GM19328 (cell line): ENCODE measurements at regions not wholly inside any gene's neighbourhood (a gene's known extent, or its start where the extent isn't known, plus 50 kb on each side); places are given as distances from the start of the nearest gene placed in this dataset.

Experiments
- ATAC-seq: cut with Tn5 transposase; IDR thresholded peaks from one replicate; pipeline ENCODE4 v1.9.1; 2021; ENCODE audit warnings: mild to moderate bottlenecking, moderate library complexity; ENCODE audit not compliant: unreplicated experiment

DNA sequence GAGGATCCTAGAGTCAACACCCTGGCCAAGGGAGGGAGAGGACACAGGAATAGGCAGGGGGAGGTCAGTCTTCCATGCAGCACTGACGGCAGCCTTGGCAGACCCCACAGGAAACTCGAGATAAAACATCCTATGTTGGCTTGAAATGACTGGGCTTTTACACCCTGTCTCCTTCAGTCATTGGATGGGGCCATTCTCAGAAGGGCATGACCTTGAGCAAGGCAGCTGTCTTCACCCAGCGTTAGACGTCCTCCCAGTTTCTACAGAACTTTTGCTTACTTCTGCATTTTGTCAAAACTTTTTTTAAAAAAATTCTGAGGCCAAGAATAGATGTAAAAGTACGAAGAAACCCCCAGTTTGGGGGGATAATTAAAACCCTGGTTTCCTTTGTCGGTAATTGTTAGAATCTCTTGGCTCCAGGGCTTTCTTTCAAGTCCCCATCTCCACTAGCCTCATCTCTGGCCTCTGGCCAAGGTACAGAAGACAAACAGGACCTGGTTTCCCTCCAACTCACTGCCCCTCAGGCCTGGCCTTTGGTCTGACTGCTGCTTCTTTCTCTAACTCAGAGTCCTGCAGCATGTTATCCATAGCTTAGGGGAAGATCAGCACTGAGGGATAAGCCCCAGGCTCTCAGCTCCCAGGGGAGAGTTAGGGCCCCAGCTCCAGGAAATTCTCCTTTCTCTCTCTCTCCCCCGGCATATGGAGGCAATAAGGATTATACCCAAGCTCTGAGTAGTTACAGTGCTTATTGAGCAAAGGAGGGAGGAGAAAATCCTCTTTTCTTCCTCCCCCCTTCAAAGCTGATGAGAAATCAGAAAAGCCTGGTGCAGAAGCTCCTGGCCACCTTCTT lies 51.6 kb upstream of the KCND3 start:
- peak; percentile 64 for ATAC-seq

DNA sequence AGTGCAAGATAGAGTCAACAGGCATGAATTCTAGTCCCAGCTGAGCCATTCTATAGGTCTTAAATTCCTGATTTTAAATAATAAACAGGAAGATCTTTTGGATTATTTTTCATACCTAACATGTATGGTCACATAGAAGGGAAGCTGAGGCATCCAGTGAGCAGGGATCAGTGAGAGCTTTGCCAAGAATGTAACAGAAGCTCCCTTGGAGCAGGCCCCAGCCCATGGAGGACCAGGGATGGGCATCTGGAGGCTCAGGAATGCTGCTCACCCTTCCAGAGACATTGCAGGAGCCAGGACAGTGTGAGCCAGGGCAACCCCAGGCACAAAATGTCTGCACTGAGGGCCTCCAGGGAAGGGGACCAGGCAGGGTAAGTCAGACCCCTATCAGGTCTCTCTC lies 54.4 kb upstream of the KCND3 start:
- ATAC-seq = no peak

DNA sequence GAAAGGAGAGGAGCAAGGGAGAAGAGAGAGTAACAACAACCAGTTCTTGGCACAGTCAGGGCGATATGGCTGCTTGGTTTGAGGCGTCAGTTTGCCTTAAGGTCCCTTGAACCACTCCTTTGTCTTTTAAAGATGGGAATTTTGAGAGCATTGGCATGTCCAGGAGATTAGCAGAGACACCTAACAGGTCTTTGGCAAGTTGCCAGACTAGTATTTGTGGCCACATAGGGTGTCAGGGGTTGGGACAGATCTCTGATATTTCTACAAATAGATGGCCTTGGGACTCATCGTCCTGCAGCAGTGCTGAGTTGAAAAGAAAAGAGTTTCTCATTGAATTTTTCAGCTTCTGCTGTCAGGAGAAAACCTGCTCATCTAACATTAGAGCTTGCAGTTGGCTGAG lies 55.3 kb upstream of the KCND3 start:
- ATAC-seq = no peak

DNA sequence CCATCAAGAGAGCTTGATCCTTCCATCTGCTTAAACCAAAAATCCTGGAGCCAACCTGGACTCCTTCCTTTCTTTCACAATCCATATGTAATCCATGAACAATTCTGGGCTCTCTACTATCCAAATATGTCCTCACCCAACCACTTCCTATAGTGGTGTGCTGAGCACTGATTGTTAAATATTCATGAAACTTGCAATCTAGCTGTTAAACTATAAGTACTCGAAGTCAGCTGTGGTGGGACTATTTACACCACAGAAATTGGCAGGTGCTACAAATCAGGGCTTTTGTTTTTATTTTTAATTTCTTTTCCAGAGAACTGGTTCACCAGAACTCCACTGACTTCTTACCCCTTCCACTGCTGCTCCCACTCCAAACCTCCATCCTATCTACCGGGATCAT lies 57.2 kb upstream of the KCND3 start:
- ATAC-seq = no peak

DNA sequence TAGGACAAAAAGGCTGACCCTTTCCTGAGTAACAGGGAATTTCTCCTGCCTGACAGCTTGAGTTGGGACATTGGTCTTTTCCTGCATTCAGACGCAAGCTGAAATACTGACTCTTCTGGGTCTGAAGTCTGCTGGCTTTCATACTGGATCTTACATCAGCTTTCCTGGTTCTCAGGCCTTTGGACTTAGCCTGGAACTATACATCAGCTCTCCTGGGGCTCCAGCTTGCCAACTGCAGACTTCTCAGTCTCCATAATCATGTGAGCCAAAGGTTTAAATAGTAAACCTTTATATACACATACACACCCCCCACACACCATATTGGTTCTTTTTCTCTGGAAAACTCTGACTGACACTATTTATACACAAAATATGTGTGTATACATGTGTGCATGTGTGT lies 59.0 kb upstream of the KCND3 start:
- ATAC-seq = no peak

DNA sequence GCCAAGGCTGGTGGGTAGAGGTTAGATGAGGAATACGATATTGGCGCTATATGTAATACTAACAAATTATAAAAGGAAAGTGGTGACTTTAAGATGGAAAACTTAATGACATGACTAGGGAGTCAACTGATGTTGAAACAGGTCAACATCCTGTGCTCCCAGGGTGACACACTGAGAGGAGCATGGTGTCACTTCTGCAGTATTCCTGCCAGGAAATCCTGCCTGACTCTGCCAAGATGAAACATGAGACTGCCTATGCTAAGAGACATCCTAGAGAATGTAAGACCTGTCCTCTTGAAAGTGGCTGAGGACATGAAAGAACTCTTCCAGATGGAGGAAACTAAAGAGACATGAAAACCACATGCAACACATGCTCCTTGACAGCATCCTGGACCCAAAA lies 65.0 kb upstream of the KCND3 start:
- no peak for ATAC-seq

DNA sequence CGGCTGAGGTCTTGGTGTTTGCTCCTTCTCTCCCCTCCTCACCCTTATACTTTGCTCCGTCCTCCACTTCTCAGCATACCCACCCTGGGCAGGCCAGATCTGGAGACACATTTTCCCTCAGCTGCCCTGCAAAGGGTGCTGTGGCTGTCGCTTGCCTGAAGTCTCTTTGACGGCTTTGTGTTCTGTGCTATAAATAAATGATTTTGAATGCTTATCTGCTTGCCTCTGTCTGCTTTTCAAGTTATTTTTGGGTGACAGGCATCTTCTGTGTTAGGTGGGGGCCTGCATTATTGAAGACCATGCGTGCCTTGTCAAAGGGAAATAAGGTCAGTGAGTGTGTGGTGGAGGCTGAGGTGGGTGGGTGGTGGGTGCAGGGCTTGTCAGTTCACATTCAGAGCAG lies 66.9 kb upstream of the KCND3 start:
- no peak for ATAC-seq

DNA sequence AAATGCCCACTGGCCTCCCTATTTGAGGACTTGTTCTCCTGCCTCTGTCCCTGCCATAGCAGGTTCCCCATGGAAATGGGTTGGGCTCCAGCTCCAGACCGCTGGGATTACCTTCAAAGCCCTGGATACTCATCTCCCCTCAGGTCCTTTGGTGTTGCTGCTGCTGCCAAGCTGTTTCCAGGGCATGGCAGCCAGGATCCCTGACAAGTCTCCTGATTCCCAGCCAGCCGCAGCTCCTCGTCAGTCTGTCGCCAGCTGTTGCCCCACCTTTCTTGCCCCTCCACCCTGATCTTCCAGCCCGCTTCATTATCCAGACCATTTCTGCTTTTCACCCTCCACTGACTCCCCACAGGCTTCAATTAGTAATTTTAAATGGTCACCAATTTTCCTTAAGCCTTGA lies 68.3 kb upstream of the KCND3 start:
- ATAC-seq = no peak

DNA sequence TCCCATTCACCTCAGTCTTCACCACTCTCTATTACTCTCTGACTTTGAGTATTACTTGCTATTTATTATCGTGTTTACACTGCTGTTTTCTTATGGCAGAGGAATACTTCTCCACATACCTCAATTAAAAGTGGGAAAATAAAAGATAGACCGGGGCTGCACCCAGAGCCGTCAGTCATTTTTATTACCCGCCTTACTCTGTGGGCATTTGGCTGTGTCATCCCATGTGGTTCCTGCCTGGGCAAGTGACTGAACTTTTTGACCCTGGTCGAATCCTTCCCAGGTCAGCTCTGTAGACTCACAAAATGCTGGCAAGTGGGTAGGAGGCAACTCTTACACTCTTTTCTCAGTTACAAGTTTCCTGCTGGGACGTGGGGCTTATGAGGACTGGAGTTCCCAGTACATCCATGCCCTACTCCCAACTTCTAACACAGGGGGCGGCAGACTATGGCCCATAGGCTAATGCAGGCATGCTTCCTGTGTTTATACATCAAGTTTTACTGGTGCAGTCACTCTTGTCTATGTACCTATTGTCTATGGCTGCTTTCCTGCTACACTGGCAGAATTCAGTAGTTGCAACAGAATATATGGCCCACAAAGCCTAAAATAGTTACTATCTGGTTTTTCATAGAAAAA lies 69.5 kb upstream of the KCND3 start:
- ATAC-seq = no peak

DNA sequence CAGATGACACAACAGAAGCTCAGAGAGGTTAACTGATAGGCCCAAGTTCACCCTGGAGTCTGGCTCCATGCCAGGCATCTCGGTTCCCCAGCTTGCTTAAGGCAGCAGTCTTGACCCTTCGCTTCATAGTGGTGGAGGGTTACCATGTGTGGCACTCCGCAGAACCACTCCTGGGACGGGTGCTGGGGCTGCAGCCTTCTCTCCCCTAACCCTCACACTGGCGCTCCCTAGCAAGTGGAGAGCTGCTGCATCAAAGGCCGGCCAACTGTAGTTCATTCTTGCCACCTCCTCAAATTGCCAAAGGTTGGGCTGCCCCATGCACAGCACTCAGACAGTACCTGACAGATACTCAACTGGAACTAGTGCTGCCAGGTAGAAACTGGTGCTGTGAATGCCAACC lies 70.2 kb upstream of the KCND3 start:
- ATAC-seq = no peak

DNA sequence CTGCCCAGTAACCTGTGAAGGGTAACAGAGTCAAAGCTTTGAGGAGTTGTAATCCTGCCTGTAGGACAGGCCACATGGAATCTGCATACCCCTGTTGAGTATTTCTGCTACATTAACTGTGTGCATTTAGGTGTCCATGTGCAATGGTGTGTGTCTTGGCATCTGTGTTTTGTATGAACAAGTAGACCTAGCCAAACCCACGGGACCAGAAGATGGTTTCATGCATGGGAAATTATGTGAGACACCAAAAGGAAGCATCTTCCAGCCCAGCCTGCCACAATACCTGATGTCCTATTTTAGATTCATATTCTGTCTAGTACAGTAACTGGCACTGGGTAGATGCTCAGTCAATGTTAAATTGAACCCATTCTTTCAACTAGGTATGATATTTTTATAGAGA lies 70.8 kb upstream of the KCND3 start:
- ATAC-seq = no peak

DNA sequence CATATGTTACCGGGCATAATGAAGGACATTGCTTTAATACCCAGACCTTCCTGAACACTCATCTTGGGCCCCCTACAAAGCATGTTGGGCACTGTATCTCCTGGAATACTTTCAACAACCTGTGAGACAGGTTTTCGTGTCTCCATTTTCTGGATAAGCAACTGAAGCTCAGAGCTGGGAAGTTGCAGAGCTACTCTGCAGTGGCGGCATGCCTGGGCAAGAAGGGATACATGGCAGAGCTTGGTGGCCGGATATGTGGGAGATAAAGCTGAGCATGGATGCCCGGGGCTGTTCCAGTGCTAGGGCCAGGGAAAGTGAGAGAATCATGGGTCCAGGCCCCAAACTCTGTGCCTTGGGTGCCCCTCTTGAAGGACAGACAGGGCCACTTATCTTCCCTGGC lies 71.6 kb upstream of the KCND3 start:
- ATAC-seq = no peak

DNA sequence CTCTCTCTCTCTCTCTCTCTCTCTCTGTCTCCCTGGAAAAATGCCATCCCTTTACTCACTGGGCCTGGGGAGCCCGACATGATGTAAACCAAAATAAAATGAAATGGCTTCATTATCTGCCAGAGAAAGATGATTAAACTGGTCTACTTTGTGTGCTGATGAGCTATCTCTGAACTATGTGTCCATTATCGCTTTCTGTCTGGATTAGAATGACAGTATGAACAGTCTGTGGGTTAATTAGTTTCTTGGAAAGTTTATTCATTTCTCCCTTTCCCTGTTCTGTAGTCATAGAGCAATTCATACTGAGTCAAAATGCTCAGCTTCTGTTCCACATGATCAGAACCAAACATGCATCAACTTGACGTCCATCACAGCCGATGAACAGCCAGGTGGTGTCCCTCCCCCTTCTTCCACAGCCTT lies 72.4 kb upstream of the KCND3 start:
- ATAC-seq = no peak

DNA sequence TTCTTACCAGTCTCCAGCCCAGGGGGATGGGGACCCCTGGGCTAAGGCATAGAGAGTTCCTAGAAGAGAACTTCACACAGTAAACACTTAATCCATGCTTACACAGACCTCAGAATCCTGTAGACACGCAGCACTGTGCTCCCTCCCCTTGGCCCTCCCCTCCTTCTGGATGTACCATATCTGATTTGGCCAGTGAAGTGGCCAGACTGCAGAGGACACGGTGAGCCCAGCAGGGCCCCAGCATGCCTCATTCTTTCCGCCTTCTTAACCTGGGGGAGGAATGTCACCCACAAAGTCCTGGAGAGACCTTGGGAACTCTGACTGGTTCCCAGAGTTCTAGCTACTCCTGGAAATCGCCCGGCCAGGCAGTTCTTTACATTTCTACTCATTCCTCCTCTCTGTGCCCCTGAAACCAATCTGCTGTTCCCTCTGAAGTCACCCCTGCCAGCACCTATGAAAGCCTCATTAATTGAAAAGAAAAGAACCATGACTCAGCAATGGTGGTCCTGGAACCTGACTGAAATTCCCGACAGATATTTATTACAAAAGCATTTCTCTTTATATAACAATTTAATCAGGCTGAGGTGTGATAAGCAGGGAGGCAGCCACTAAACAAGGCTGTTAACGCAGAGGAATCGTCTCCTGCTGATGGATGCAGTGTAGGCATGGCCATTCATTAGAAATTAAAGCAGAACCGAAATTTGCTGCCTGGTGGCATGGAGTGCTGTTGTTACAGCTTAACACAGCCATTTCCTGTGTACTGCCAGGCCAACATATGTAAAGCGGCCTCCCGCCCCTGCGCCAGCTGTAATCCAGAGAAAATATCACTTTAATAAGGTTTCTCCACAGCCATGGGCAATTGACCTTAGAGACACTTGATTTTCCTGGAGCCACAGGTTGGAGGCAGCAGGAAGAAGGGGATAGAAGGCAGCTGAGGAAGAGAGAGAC lies 74.6 kb upstream of the KCND3 start:
- ATAC-seq = no peak

DNA sequence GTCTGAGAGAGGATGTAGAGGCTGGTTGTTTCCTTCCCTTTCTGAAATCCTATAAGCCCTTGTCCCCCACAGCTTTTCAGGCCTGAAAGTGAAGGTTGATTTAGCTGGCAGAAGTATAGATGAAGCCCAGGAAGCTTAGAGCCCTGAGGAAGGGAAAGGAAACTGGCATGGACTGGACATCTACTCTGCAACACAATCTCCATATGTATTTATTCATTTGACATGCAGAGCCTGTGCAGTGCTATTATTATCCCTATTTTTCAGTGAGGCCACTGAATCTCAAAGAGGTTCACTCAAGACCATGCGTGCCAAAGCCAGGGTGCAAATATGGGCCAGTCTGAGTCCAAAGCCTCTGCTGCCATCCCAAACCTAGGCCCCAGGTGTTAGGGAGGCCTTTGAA lies 78.5 kb upstream of the KCND3 start:
- ATAC-seq = no peak

DNA sequence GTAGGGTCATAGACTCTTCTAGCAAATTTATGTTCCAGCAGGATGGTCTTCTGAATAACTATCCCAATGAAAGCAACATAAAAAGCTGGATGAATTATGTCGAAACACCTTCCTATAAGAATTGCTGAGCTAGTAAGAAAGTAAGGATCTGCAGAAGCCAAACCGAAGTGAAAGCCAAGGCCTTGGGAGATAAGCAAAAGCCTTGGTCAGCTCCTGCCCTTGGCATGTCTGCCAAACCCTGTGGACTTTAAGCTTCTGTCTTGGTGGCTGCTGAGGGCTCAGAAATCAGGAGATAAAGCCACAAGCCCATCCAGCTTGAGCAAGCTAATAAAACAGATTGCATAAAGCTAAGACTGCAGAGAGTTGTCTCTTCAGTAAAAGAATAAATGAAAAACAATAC lies 81.2 kb upstream of the KCND3 start:
- ATAC-seq = no peak

DNA sequence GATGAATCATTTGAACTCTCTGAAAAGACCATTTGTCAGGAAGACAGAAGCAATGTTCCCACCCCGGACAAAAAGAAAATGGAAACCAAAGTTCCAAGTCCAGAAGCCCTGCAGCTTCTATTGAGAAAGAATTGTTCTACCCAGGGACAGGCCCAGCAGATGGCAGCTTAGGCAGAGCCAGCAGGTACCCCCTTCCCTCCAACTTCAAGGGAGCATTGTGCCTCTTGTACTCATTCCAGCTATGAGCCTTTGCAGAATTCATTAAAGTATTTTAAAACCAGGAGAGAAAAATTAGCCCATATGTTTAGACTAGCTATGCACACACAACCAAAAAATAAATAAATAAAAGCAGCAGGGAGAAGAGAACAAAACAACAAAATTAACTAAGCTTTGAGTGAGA lies 85.2 kb upstream of the KCND3 start:
- no peak for ATAC-seq

DNA sequence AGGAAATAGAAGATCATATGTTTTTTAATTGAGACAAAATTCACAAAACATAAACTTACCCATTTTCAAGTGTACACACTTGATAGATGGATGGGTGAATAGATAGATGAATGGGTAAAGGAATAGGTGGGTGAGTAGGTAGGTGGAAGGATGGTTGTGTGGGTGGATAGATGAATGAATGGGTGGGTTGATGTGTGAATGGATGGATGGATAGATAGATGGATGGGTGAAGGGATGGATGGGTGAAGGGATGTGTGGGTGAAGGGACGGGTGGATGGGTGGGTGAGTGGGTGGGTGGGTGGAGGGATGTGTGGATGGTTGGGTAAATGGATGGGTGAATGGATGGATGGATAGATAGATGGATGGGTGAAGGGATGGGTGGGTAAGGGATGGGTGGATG lies 86.1 kb upstream of the KCND3 start:
- ATAC-seq = no peak

DNA sequence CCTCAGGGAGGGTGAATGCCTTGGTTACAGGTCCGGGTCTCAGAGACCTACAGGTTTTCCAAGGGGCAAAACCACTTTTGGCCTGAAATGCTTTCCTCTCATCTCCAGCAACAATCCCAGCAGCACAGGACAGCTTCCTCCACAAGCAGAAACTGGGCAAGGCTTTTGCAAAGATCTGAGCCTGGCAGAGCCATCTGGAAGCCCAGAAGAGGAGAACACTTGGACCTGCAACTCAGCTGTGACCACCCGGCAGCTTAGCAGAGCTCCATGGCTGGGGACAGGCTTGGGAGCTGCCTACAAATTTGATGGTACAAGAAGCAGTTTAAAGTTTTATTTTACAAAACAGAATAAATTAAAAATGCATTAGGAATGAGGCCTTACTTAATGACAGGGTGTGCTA lies 90.0 kb upstream of the KCND3 start:
- no peak for ATAC-seq

DNA sequence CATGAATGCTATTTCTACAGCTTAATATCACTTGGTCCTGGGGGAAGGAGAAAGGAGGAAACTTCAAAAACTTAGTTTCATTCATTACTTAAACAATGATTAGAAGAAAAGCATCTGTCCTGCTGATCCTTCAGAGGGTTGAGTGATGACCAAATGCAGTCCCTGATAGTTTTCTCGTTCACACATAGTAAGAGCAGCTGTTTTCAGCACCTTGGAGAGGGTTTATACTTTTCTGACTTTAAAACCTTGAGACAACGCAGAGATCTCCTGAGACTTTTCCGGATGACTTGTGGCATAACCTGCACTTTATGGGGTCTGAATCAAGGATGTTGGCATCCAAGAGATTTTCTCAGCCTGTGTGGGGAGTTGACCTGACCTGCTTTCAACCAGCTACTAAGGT lies 94.0 kb upstream of the KCND3 start:
- no peak for ATAC-seq

DNA sequence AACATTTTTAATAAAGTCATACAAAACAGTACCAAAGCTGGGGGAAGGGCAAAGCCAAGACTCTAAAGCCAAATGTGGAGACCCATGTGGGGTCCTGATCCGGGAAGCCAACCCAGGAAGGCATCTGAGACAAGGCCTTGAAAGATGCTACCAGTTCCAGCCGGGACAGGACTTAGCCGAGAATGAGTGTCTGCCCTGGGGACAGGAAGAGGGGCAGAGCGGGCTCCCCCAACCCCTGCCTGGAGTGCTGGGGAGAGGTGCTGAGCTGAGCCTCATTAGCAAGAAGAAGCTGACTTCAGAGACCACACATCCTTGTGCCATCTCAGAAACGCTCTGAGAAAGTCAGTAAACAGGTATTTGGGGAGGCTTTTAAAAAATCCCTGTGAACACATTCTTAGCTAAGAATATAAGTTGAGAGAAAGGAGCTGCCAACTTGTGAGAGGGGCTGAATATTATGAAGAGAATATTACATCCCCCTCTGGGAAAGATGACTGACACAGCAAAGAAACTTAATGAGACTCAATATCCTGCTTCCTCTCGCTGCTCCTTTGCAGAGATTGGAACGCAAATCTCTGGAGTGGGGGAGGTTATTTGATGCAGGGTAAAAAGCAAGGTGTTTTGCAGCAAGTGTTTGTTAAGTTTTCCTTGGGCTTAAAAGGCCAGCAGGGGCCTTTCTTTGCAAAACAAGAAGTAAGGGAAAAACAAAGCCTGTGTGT lies 103.3 kb upstream of the KCND3 start:
- ATAC-seq = no peak
